Epithelial cell of proximal tubule (primary cell): ENCODE measurements at regions not wholly inside any gene's neighbourhood (a gene's known extent, or its start where the extent isn't known, plus 50 kb on each side); places are given as distances from the start of the nearest gene placed in this dataset.
A peak's percentile ranks its signal among the peaks of the same experiment; 100 is the strongest.

Experiments used
- DNase-seq: peaks from one replicate; pipeline ENCODE4 v3.0.0-alpha.2; 2011; ENCODE audit warnings: low read depth
- H3K4me3 ChIP-seq: 2 replicates; pipeline ENCODE4 v1.5.1; 2011; ENCODE audit warnings: low read depth, mild to moderate bottlenecking, low read length
- CTCF ChIP-seq: conservative IDR thresholded peaks from 2 replicates; pipeline ENCODE4 v1.5.1; 2012; ENCODE audit warnings: low read depth, mild to moderate bottlenecking, low read length

- no peak for TF ChIP-seq CTCF
- no peak overlapping the region for H3K4me3 ChIP-seq
- no peak for DNase-seq
Observed at GRCh38 chrX:120021927-120022326, 55.6 kb downstream of the RHOXF2B start.

- no peak for DNase-seq
- TF ChIP-seq CTCF: no peak
- no peak overlapping the region for H3K4me3 ChIP-seq
Observed at GRCh38 chrX:120020305-120020704, 57.2 kb downstream of the RHOXF2B start.

GRCh38 chrX:120016068-120016441, 61.4 kb downstream of the RHOXF2B start:
- TF ChIP-seq CTCF: no peak
- no peak for DNase-seq
- H3K4me3 ChIP-seq: peak overlapping the region; percentile 46

GRCh38 chrX:120015145-120016067, 62.1 kb downstream of the RHOXF2B start:
- DNase-seq: no peak
- peak overlapping the region; percentile 46 for H3K4me3 ChIP-seq
- TF ChIP-seq CTCF: no peak

GRCh38 chrX:120014354-120015130, 62.9 kb downstream of the RHOXF2B start:
- TF ChIP-seq CTCF: no peak
- peak overlapping the region; percentile 19 for H3K4me3 ChIP-seq
- DNase-seq: no peak

GRCh38 chrX:120001787-120002186, 58.2 kb upstream of the NKAP start:
- TF ChIP-seq CTCF: no peak
- no peak overlapping the region for H3K4me3 ChIP-seq
- DNase-seq: no peak
